ENCODE measurements at regions not wholly inside any gene's neighbourhood (a gene's known extent, or its start where the extent isn't known, plus 50 kb on each side); places are given as distances from the start of the nearest gene placed in this dataset.
"Not testable (repeated sequence)": the region's sequence is repeated elsewhere in the genome, so short reads cannot be mapped to it uniquely, and the experiment has no call there.

DNA sequence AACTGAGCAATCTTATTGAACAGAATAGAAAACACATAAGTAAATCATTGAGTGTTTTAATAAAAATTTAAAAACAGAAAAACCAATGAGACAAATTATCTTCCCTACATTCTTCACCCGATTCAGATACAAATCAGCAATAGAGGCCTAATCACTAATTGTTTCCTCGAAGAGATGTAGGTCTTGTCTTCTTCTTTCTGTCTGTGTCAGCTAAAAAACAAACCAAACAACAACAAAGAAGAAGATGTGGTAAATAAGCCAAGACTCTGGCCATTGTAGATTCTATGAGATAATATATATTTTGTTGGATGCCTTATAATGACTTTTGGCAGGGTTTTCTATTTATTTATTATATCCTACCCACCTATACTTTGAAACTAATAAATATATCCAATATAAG is 200.9 kb upstream of the FSIP2 start:
- Histone ChIP-seq H3K27me3 (no peaks in the 10 kb centered on the region), H3K9me3 (no peaks in the 10 kb centered on the region), H3K27ac (no peak overlapping the region), H3K36me3 (no peaks in the 10 kb centered on the region), H3K4me1 (no peaks in the 10 kb centered on the region), H3K4me3 (no peak overlapping the region)
- TF ChIP-seq, protein P1, sequence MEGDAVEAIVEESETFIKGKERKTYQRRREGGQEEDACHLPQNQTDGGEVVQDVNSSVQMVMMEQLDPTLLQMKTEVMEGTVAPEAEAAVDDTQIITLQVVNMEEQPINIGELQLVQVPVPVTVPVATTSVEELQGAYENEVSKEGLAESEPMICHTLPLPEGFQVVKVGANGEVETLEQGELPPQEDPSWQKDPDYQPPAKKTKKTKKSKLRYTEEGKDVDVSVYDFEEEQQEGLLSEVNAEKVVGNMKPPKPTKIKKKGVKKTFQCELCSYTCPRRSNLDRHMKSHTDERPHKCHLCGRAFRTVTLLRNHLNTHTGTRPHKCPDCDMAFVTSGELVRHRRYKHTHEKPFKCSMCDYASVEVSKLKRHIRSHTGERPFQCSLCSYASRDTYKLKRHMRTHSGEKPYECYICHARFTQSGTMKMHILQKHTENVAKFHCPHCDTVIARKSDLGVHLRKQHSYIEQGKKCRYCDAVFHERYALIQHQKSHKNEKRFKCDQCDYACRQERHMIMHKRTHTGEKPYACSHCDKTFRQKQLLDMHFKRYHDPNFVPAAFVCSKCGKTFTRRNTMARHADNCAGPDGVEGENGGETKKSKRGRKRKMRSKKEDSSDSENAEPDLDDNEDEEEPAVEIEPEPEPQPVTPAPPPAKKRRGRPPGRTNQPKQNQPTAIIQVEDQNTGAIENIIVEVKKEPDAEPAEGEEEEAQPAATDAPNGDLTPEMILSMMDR (IDR thresholded peaks at IDR 0.05) = no peak
- DNase-seq (ENCODE audit: low spot score in 2 of 2) = no peak
- intact Hi-C loops (cut with DNase I; ENCODE audit: low total_unique reads) = no loop called here

DNA sequence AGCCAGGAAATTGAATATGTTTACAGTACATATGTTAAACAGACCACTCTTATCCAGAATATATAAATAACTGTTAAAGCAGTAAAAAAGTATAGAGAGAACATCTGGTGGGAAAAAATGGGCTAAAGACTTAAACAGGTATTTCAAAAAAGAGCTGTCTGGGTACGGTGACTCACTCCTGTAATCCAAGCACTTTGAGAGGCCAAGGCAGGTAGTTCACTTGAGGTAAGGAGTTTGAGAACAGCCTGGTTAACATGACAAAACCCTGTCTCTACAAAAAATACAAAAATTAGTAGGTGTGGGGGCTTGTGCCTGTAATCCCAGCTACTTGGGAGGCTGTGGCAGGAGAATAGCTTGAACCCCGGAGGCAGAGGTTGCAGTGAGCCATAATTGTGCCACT is 171.4 kb upstream of the FSIP2 start:
- DNase-seq (ENCODE audit: low spot score in 2 of 2) = no peak
- intact Hi-C loops (cut with DNase I; ENCODE audit: low total_unique reads) = no loop called here
- TF ChIP-seq POLR2A (IDR thresholded peaks at IDR 0.05) = no peak
- TF ChIP-seq, protein P1 (IDR thresholded peaks at IDR 0.05) = no peak
- no peaks in the 10 kb centered on the region for H3K9me3 ChIP-seq
- H3K4me3 ChIP-seq = no peak overlapping the region
- H3K27ac ChIP-seq = no peak overlapping the region
- no peaks in the 10 kb centered on the region for H3K27me3 ChIP-seq
- H3K4me1 ChIP-seq = no peaks in the 10 kb centered on the region
- H3K36me3 ChIP-seq = no peaks in the 10 kb centered on the region

DNA sequence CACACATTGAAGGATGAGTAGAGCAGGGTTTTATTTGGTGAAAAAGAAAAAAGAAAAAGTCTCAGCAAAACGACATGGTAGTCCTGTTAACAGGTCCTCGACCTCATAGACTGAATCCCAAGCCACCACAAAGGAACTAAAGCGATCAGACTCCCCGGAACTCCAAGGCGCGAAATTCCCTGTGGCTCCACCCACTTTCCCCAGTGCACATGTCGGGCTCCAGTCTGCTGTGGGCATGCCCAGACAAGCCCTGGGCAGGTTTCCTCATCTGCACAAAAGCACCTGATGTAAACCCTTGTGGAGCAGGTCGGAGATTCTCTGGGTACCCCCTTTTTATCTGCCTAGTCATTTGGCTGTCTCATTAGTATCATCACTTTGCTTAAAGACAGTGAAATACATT is 170.7 kb upstream of the FSIP2 start:
- Histone ChIP-seq H3K36me3 (no peaks in the 10 kb centered on the region), H3K27me3 (no peaks in the 10 kb centered on the region), H3K9me3 (no peaks in the 10 kb centered on the region), H3K4me3 (no peak overlapping the region), H3K4me1 (no peaks in the 10 kb centered on the region), H3K27ac (no peak overlapping the region)
- no peak for DNase-seq (ENCODE audit: low spot score in 2 of 2)
- TF ChIP-seq POLR2A (IDR thresholded peaks at IDR 0.05) (no peak), POLR2AphosphoS5 (IDR thresholded peaks at IDR 0.05) (no peak)
- TF ChIP-seq, protein P1 (IDR thresholded peaks at IDR 0.05) = no peak
- intact Hi-C loops (cut with DNase I; ENCODE audit: low total_unique reads) = no loop called here

DNA sequence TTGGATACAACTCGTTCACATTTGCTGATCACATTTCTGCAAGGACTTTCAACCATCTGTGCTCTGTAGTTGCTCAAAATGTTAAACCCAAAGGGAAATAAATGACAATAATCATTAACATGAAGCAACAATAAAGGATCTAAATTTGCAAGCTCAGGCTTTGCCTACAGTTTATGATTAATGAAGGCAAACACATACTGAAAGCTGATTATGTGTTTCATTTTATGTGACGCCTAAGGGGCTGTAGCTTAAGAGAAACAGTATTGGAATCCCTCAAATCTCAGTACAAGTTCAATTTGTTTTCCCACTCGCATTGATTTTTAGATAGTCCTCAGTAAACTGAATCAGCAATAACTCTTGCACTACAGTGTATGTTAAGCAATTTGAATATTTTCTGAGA is 160.3 kb upstream of the FSIP2 start:
- Histone ChIP-seq H3K36me3 (no peaks in the 10 kb centered on the region), H3K9me3 (peaks cover 0 to 3% of the 10 kb centered on the region in 2 donors), H3K27ac (no peak overlapping the region), H3K27me3 (no peaks in the 10 kb centered on the region), H3K4me3 (no peak overlapping the region), H3K4me1 (no peaks in the 10 kb centered on the region)
- intact Hi-C loops (cut with DNase I; ENCODE audit: low total_unique reads) = no loop called here
- DNase-seq (ENCODE audit: low spot score in 2 of 2) = no peak
- TF ChIP-seq POLR2A (IDR thresholded peaks at IDR 0.05) (no peak), POLR2AphosphoS5 (IDR thresholded peaks at IDR 0.05) (no peak)
- TF ChIP-seq, protein P1 (IDR thresholded peaks at IDR 0.05) = no peak

DNA sequence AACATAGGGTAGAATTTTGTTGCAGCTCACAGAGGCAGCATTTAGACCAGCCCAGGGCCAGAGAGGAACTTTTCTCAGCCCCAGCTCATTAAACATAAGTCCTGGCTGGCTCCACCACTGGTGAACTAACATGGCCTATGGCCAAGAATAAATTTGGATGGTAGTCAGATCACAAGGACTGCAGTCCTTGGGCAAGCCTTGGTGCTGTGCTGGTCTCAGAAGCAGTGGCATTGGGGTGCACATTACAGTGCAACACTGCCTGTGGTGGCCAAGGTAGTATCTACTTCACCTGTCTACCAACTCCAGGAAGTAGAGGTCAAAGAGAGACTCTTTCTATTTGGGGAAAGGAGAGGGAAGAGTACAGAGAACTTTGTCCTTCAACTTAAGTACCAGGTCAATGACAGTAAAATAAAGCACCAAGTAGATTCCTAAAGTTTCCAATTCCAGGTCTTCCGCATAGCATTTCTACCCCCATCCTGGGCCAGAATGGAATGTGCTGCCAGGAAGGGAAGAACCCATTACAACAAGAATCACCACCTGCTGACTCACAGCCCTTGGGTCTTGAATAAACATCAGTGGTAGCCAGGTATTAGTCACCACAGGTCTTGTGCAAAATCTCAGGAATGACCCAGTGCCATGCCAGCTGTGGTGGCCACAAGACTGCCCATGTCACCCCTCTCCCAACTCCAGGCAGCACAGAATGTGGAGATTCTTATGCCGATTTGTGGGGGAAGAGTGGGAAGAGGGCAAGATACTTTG is 155.4 kb upstream of the FSIP2 start:
- peaks cover 0 to 16% of the 10 kb centered on the region in 2 donors for H3K9me3 ChIP-seq
- TF ChIP-seq, protein P1 (IDR thresholded peaks at IDR 0.05) = no peak
- TF ChIP-seq POLR2AphosphoS5 (IDR thresholded peaks at IDR 0.05) (no peak), POLR2A (IDR thresholded peaks at IDR 0.05) (no peak)

DNA sequence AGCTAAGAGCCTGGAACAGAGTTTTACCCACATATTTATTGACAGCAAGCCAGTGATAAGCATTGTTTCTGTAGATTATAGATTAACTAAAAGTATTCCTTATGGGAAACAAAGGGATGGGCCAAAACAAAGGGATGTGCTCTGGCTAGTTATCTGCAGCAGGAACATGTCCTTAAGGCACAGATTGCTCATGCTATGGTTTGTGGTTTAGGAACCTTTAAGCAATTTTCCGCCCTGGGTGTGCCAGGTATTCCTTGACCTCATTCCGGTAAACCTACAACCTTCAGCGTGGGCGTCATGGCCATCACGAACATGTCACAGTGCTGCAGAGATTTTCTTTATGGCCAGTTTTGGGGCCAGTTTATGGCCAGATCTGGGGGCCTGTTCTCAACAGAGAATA is 153.4 kb upstream of the FSIP2 start:
- intact Hi-C loops (cut with DNase I; ENCODE audit: low total_unique reads); H3K27me3 ChIP-seq; H3K4me3 ChIP-seq; H3K27ac ChIP-seq; DNase-seq (ENCODE audit: low spot score in 2 of 2); H3K36me3 ChIP-seq; H3K4me1 ChIP-seq: not testable (repeated sequence)
- H3K9me3 ChIP-seq = peaks cover 0 to 16% of the 10 kb centered on the region in 2 donors

More for the DNA sequence above, 155.4 kb upstream of the FSIP2 start:
- no peak overlapping the region for H3K27ac ChIP-seq
- no peaks in the 10 kb centered on the region for H3K4me1 ChIP-seq
- H3K27me3 ChIP-seq = no peaks in the 10 kb centered on the region
- no peak for DNase-seq (ENCODE audit: low spot score in 2 of 2)
- H3K4me3 ChIP-seq = no peak overlapping the region
- H3K36me3 ChIP-seq = no peaks in the 10 kb centered on the region
- intact Hi-C loops (cut with DNase I; ENCODE audit: low total_unique reads) = no loop called here

DNA sequence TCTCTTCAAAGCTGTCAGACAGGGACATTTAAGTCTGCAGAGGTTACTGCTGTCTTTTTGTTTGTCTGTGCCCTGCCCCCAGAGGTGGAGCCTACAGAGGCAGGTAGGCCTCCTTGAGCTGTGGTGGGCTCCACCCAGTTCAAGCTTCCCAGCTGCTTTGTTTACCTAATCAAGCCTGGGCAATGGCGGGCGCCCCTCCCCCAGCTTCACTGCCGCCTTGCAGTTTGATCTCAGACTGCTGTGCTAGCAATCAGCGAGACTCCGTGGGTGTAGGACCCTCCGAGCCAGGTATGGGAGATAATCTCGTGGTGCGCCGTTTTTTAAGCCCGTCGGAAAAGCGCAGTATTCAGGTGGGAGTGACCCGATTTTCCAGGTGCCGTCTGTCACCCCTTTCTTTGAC is 147.3 kb upstream of the FSIP2 start:
- not testable (repeated sequence) for H3K27ac ChIP-seq; H3K9me3 ChIP-seq; H3K4me1 ChIP-seq; H3K4me3 ChIP-seq; H3K27me3 ChIP-seq; H3K36me3 ChIP-seq; DNase-seq (ENCODE audit: low spot score in 2 of 2)
- intact Hi-C loops (cut with DNase I; ENCODE audit: low total_unique reads) = loop anchor here (5.0 kb wide), 1 partner anchor 166 kb away; no protein-coding TSS in a partner anchor
